ENCODE measurements at regions not wholly inside any gene's neighbourhood (a gene's known extent, or its start where the extent isn't known, plus 50 kb on each side); places are given as distances from the start of the nearest gene placed in this dataset.
"Not testable (repeated sequence)": the region's sequence is repeated elsewhere in the genome, so short reads cannot be mapped to it uniquely, and the experiment has no call there.

GRCh38 chr1:117707371-117707770 lies 101.5 kb downstream of the TENT5C start:
- no peak for DNase-seq (ENCODE audit: low read depth in 2 of 2)

- no peak for DNase-seq (ENCODE audit: low read depth in 2 of 2)
These were observed 102.7 kb downstream of the TENT5C start for GRCh38 chr1:117708323-117709248.

GRCh38 chr1:117709249-117709691 lies 103.4 kb downstream of the TENT5C start:
- no peak for DNase-seq (ENCODE audit: low read depth in 2 of 2)

- no peak for DNase-seq (ENCODE audit: low read depth in 2 of 2)
These were observed 104.9 kb downstream of the TENT5C start for GRCh38 chr1:117710710-117711109.

- no peak for DNase-seq (ENCODE audit: low read depth in 2 of 2)
These were observed 106.8 kb downstream of the TENT5C start for GRCh38 chr1:117712621-117713020.

- no peak for DNase-seq (ENCODE audit: low read depth in 2 of 2)
These were observed 108.7 kb downstream of the TENT5C start for GRCh38 chr1:117714546-117714945.

- DNase-seq (ENCODE audit: low read depth in 2 of 2), result not testable (repeated sequence)
These were observed 110.2 kb downstream of the TENT5C start for GRCh38 chr1:117716030-117716429.

GRCh38 chr1:117717980-117718379 lies 112.1 kb downstream of the TENT5C start:
- not testable (repeated sequence) for DNase-seq (ENCODE audit: low read depth in 2 of 2)

GRCh38 chr1:117718596-117718995 lies 112.7 kb downstream of the TENT5C start:
- DNase-seq (ENCODE audit: low read depth in 2 of 2), result not testable (repeated sequence)

- no peak for DNase-seq (ENCODE audit: low read depth in 2 of 2)
These were observed 113.2 kb downstream of the TENT5C start for GRCh38 chr1:117719004-117719403.

- DNase-seq (ENCODE audit: low read depth in 2 of 2), result no peak
These were observed 126.4 kb downstream of the TENT5C start for GRCh38 chr1:117732065-117732797.

- DNase-seq (ENCODE audit: low read depth in 2 of 2), result no peak
These were observed 127.1 kb downstream of the TENT5C start for GRCh38 chr1:117732956-117733355.

- DNase-seq (ENCODE audit: low read depth in 2 of 2), result no peak
These were observed 128.6 kb downstream of the TENT5C start for GRCh38 chr1:117734403-117734802.

- DNase-seq (ENCODE audit: low read depth in 2 of 2), result no peak
These were observed 129.5 kb downstream of the TENT5C start for GRCh38 chr1:117735045-117735992.

- DNase-seq (ENCODE audit: low read depth in 2 of 2), result no peak
These were observed 133.7 kb downstream of the TENT5C start for GRCh38 chr1:117739504-117739903.

GRCh38 chr1:117740496-117740895 lies 134.6 kb downstream of the TENT5C start:
- DNase-seq (ENCODE audit: low read depth in 2 of 2), result no peak

- not testable (repeated sequence) for DNase-seq (ENCODE audit: low read depth in 2 of 2)
These were observed 140.7 kb downstream of the TENT5C start for GRCh38 chr1:117746565-117746964.

GRCh38 chr1:117747605-117748004 lies 141.8 kb downstream of the TENT5C start:
- DNase-seq (ENCODE audit: low read depth in 2 of 2), result no peak

GRCh38 chr1:117751321-117751720 lies 145.5 kb downstream of the TENT5C start:
- no peak for DNase-seq (ENCODE audit: low read depth in 2 of 2)

GRCh38 chr1:117752661-117753060 lies 146.8 kb downstream of the TENT5C start:
- no peak for DNase-seq (ENCODE audit: low read depth in 2 of 2)

GRCh38 chr1:117753232-117753631 lies 147.4 kb downstream of the TENT5C start:
- DNase-seq (ENCODE audit: low read depth in 2 of 2), result no peak

GRCh38 chr1:117753652-117754051 lies 147.8 kb downstream of the TENT5C start:
- no peak for DNase-seq (ENCODE audit: low read depth in 2 of 2)
